Peyer's patch (tissue), 4 donors: ENCODE measurements at regions not wholly inside any gene's neighbourhood (a gene's known extent, or its start where the extent isn't known, plus 50 kb on each side); places are given as distances from the start of the nearest gene placed in this dataset.

Source experiments
- POLR2A ChIP-seq, 2 donors: fragments of 450-650 bp; IDR thresholded peaks; one replicate each; pipeline ENCODE4 v1.5.1; 2017; ENCODE audit warnings: antibody characterized with exemption in 2 of 2, mild to moderate bottlenecking in 2 of 2, moderate library complexity in 2 of 2
- TF ChIP-seq, protein P1 (sequence below), 6 experiments: fragments of 450-650 bp in 4 of 6; fragments of 200-600 bp in 2 of 6; sonication (generic) in 1 of 6; IDR thresholded peaks; one replicate each; pipeline ENCODE4 v1.5.1; 2017 to 2019; ENCODE audit warnings: antibody characterized with exemption in 6 of 6, mild to moderate bottlenecking in 3 of 6, moderate library complexity in 1 of 6

DNA sequence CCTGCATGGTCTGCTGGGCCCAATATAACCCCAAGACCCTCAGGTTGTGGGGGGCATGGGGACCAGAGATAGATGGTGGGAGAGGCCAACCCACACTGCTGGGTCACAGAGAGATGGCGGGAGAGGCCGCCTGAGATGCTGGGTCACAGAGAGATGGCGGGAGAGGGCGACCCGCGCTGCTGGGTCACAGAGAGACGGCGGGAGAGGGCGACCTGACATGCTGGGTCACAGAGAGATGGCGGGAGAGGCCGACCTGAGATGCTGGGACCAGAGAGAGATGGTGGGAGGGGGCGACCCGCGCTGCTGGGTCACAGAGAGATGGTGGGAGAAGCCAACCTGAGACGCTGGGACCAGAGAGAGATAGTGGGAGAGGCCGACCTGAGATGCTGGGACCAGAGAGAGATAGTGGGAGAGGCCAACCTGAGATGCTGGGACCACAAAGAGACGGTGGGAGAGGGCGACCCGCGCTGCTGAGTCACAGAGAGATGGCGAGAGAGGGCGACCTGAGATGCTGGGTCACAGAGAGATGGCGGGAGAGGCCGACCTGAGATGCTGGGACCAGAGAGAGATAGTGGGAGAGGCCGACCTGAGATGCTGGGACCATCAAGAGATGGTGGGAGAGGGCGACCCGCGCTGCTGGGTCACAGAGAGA is 133.2 kb downstream of the DLL1 start:
- TF ChIP-seq, protein P1, sequence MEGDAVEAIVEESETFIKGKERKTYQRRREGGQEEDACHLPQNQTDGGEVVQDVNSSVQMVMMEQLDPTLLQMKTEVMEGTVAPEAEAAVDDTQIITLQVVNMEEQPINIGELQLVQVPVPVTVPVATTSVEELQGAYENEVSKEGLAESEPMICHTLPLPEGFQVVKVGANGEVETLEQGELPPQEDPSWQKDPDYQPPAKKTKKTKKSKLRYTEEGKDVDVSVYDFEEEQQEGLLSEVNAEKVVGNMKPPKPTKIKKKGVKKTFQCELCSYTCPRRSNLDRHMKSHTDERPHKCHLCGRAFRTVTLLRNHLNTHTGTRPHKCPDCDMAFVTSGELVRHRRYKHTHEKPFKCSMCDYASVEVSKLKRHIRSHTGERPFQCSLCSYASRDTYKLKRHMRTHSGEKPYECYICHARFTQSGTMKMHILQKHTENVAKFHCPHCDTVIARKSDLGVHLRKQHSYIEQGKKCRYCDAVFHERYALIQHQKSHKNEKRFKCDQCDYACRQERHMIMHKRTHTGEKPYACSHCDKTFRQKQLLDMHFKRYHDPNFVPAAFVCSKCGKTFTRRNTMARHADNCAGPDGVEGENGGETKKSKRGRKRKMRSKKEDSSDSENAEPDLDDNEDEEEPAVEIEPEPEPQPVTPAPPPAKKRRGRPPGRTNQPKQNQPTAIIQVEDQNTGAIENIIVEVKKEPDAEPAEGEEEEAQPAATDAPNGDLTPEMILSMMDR (IDR thresholded peaks at IDR 0.05), result no peak
- no peak for TF ChIP-seq POLR2A (IDR thresholded peaks at IDR 0.05)
